ENCODE measurements at regions not wholly inside any gene's neighbourhood (a gene's known extent, or its start where the extent isn't known, plus 50 kb on each side); places are given as distances from the start of the nearest gene placed in this dataset.

GRCh38 chr12:17344649-17345048, 738.7 kb upstream of the LMO3 start:
- ChIA-PET POLR2A (no interaction called here), CTCF (no interaction called here)
- WGBS (ENCODE audit: missing lambda C conversion rate), result 90% methylated on average over 1 of the region's 1 CpG
- Histone ChIP-seq H3K4me1 (peaks cover 11% of the 10 kb centered on the region), H3K27ac (no peak overlapping the region), H3K9me3 (peaks cover 4% of the 10 kb centered on the region; the same call in 1 of the 3 replicates), H3K4me3 (no peak overlapping the region), H3K4me2 (no peak overlapping the region)
- FAIRE-seq (no peak), ATAC-seq (no peak), DNase-seq (ENCODE audit: low read depth in 1 of 2, low spot score in 1 of 2) (no peak)
- TF ChIP-seq FOSL2 (IDR thresholded peaks at IDR 0.05) (no peak), FOSL2 (CRISPR knock-in tag; IDR thresholded peaks at IDR 0.05) (no peak), ESRRA (IDR thresholded peaks at IDR 0.05; ENCODE audit: borderline replicate concordance, low read length) (no peak), PBX3 (IDR thresholded peaks at IDR 0.05) (no peak), ZFP36 (IDR thresholded peaks at IDR 0.05; ENCODE audit: borderline replicate concordance, partially characterized antibody) (no peak), MAZ (IDR thresholded peaks at IDR 0.05; ENCODE audit: borderline replicate concordance, low read depth, low read length) (no peak), RNF2 (IDR thresholded peaks at IDR 0.05; ENCODE audit: borderline replicate concordance, low read depth) (no peak), MAFK (IDR thresholded peaks at IDR 0.05; ENCODE audit: partially characterized antibody) (no peak), POLR2AphosphoS2 (conservative IDR thresholded peaks at IDR 0.05; ENCODE audit: low read length) (no peak), RFX5 (IDR thresholded peaks at IDR 0.05) (no peak), JUNB (IDR thresholded peaks at IDR 0.05) (no peak), NFE2L2 (conservative IDR thresholded peaks at IDR 0.05; ENCODE audit: low read length) (no peak), USF2 (IDR thresholded peaks at IDR 0.05) (no peak), ZSCAN20 (CRISPR knock-in tag; IDR thresholded peaks at IDR 0.05) (no peak), EHMT2 (IDR thresholded peaks at IDR 0.05; ENCODE audit: low read depth) (no peak), POLR2A (IDR thresholded peaks at IDR 0.05; ENCODE audit: low read length) (no peak), HOXA7 (CRISPR knock-in tag; IDR thresholded peaks at IDR 0.05) (no peak), ELK1 (IDR thresholded peaks at IDR 0.05; ENCODE audit: low read depth, low read length) (no peak)
- TF ChIP-seq, protein P1, sequence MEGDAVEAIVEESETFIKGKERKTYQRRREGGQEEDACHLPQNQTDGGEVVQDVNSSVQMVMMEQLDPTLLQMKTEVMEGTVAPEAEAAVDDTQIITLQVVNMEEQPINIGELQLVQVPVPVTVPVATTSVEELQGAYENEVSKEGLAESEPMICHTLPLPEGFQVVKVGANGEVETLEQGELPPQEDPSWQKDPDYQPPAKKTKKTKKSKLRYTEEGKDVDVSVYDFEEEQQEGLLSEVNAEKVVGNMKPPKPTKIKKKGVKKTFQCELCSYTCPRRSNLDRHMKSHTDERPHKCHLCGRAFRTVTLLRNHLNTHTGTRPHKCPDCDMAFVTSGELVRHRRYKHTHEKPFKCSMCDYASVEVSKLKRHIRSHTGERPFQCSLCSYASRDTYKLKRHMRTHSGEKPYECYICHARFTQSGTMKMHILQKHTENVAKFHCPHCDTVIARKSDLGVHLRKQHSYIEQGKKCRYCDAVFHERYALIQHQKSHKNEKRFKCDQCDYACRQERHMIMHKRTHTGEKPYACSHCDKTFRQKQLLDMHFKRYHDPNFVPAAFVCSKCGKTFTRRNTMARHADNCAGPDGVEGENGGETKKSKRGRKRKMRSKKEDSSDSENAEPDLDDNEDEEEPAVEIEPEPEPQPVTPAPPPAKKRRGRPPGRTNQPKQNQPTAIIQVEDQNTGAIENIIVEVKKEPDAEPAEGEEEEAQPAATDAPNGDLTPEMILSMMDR (IDR thresholded peaks at IDR 0.05), result no peak

GRCh38 chr12:17342381-17342961, 736.5 kb upstream of the LMO3 start:
- Histone ChIP-seq H3K27ac (peak overlapping the region; percentile 57 to 69), H3K4me1 (peaks cover 11% of the 10 kb centered on the region), H3K4me3 (no peak overlapping the region), H3K9me3 (peaks cover 10% of the 10 kb centered on the region; the same call in 2 of the 3 replicates), H3K4me2 (peak overlapping the region; percentile 56)
- ChIA-PET CTCF (no interaction called here), POLR2A (no interaction called here)
- 13% methylated on average over 1 of the region's 1 CpG for WGBS (ENCODE audit: missing lambda C conversion rate)
- DNase-seq (ENCODE audit: low read depth in 1 of 2, low spot score in 1 of 2), result peak in 1 of 2 experiments; percentile 75
- ATAC-seq, result peak in 1 of 2 experiments; percentile 82; a peak in 3 of 6 replicates
- FAIRE-seq, result no peak
- TF ChIP-seq RCOR1 (IDR thresholded peaks at IDR 0.05; ENCODE audit: low read depth, low read length), result no peak
- no peak for TF ChIP-seq MAFK (IDR thresholded peaks at IDR 0.05; ENCODE audit: partially characterized antibody)
- peak; percentile 57; the same call in 1 of the 2 replicates for TF ChIP-seq GATA3 (IDR thresholded peaks at IDR 0.05; ENCODE audit: borderline replicate concordance)
- TF ChIP-seq MAX (IDR thresholded peaks at IDR 0.05), result peak; percentile 3; the same call in 1 of the 2 replicates
- TF ChIP-seq POLR2AphosphoS2 (conservative IDR thresholded peaks at IDR 0.05; ENCODE audit: low read length), result no peak
- TF ChIP-seq JUNB (IDR thresholded peaks at IDR 0.05), result peak; percentile 36; the same call in 1 of the 2 replicates
- TF ChIP-seq FOSL2 (IDR thresholded peaks at IDR 0.05), result no peak
- TF ChIP-seq FOSL2 (CRISPR knock-in tag; IDR thresholded peaks at IDR 0.05), result peak; percentile 21; the same call in 1 of the 2 replicates
- no peak for TF ChIP-seq EP300 (IDR thresholded peaks at IDR 0.05)
- TF ChIP-seq ELK1 (IDR thresholded peaks at IDR 0.05; ENCODE audit: low read depth, low read length), result no peak
